PC-3 (cell line): ENCODE measurements at regions not wholly inside any gene's neighbourhood (a gene's known extent, or its start where the extent isn't known, plus 50 kb on each side); places are given as distances from the start of the nearest gene placed in this dataset.

Experiments used
- ATAC-seq: fragments of 200-7000 bp; cut with Tn5 transposase; 2 replicates; pipeline ENCODE4 v1.9.1; 2020; ENCODE audit warnings: mild to moderate bottlenecking, moderate library complexity
- BruUV-seq: library from RNA; stranded (reverse); fragments of 400-500 nt; replicated peaks from 2 replicates; lab custom pipeline; 2021; lab: Mats Ljungman, UMichigan
- CTCF ChIA-PET: fragments of 300-600 bp; sonication (Branson Sonifier 250); formaldehyde crosslinking; loops from one replicate; lab custom pipeline; 2022; ENCODE audit warnings: antibody characterized with exemption; lab: Charles Lee
- POLR2A ChIA-PET: fragments of 300-600 bp; sonication (Branson Sonifier 250); formaldehyde crosslinking; loops from one replicate; lab custom pipeline; 2022; ENCODE audit warnings: antibody characterized with exemption; ENCODE audit not compliant: unreplicated experiment; lab: Charles Lee
- DNase-seq: peaks from one replicate; pipeline ENCODE4 v3.0.0-alpha.2; 2015
- H2AFZ ChIP-seq: fragments of 300-600 bp; sonication (generic); 2 replicates; pipeline ENCODE4 v1.6.0; 2016; ENCODE audit warnings: antibody characterized with exemption, low read length
- H3F3A ChIP-seq: fragments of 300-600 bp; sonication (generic); one replicate; pipeline ENCODE4 v1.6.0; 2017; ENCODE audit warnings: antibody characterized with exemption, low read length, control low read depth, mild to moderate bottlenecking; ENCODE audit not compliant: unreplicated experiment
- H3K27ac ChIP-seq: fragments of 300-600 bp; sonication (generic); 2 replicates; pipeline ENCODE4 v1.5.1; 2016; ENCODE audit warnings: mild to moderate bottlenecking, low read length
- H3K27me3 ChIP-seq: fragments of 300-600 bp; sonication (generic); 2 replicates; pipeline ENCODE4 v1.6.1; 2016; ENCODE audit warnings: low read length, mixed read lengths
- H3K36me3 ChIP-seq: fragments of 300-600 bp; sonication (generic); 2 replicates; pipeline ENCODE4 v1.6.1; 2016; ENCODE audit warnings: low read depth, mixed run types, low read length, mixed read lengths
- H3K4me1 ChIP-seq: fragments of 300-600 bp; sonication (generic); 2 replicates; pipeline ENCODE4 v1.5.1; 2016; ENCODE audit warnings: low read length; ENCODE audit not compliant: insufficient read depth
- H3K4me2 ChIP-seq: fragments of 300-600 bp; sonication (generic); 2 replicates; pipeline ENCODE4 v1.6.0; 2016; ENCODE audit warnings: low read length
- H3K4me3 ChIP-seq: fragments of 300-600 bp; sonication (generic); 2 replicates; pipeline ENCODE4 v1.5.1; 2016; ENCODE audit warnings: mild to moderate bottlenecking, low read length, mixed read lengths
- H3K79me2 ChIP-seq: fragments of 300-600 bp; sonication (generic); 2 replicates; pipeline ENCODE4 v1.6.1; 2017; ENCODE audit warnings: low read length, mixed read lengths
- H3K9ac ChIP-seq: fragments of 300-600 bp; sonication (generic); 2 replicates; pipeline ENCODE4 v1.6.0; 2016; ENCODE audit warnings: mild to moderate bottlenecking, low read length
- H3K9me2 ChIP-seq: fragments of 300-600 bp; sonication (generic); replicated peaks from 2 replicates; pipeline ENCODE4 v1.6.1; 2016; ENCODE audit warnings: mixed run types, low read length, mixed read lengths
- H3K9me3 ChIP-seq: fragments of 300-600 bp; sonication (generic); 2 replicates; pipeline ENCODE4 v1.6.1; 2016; ENCODE audit warnings: low read length, mixed read lengths
- H4K20me1 ChIP-seq: fragments of 300-600 bp; sonication (generic); 2 replicates; pipeline ENCODE4 v1.6.1; 2016; ENCODE audit warnings: low read length, mixed read lengths
- EZH2 ChIP-seq: fragments of 300-600 bp; sonication (generic); IDR thresholded peaks from one replicate; pipeline ENCODE4 v1.6.1; 2017; ENCODE audit warnings: antibody characterized with exemption, mild to moderate bottlenecking, low read length; ENCODE audit not compliant: unreplicated experiment
- EZH2phosphoT487 ChIP-seq: fragments of 300-600 bp; sonication (generic); IDR thresholded peaks from 2 replicates; pipeline ENCODE4 v1.6.1; 2018; ENCODE audit warnings: mild to moderate bottlenecking, antibody characterized with exemption, low read length, borderline replicate concordance
- intact Hi-C: fragments of 100-400 bp; cut with micrococcal nuclease; formaldehyde crosslinking; loops from 2 replicates; pipeline ENCODE4 v1.9.0; 2023
- TF ChIP-seq, protein P1 (sequence below): fragments of 300-600 bp; sonication (generic); conservative IDR thresholded peaks from 2 replicates; pipeline ENCODE4 v1.5.1; 2017; ENCODE audit warnings: antibody characterized with exemption, low read depth, mild to moderate bottlenecking, low read length

GRCh38 chr5:72006361-72006760 is 100.9 kb upstream of the MAP1B start:
- Histone ChIP-seq H3K27ac (no peak overlapping the region), H3F3A (no peaks in the 10 kb centered on the region), H4K20me1 (no peaks in the 10 kb centered on the region), H3K36me3 (no peaks in the 10 kb centered on the region), H2AFZ (no peak overlapping the region), H3K4me3 (no peak overlapping the region), H3K9ac (no peak overlapping the region), H3K9me3 (no peaks in the 10 kb centered on the region), H3K79me2 (no peaks in the 10 kb centered on the region), H3K9me2 (no peaks in the 10 kb centered on the region), H3K4me1 (peaks cover 3% of the 10 kb centered on the region; the same call in 1 of the 2 replicates), H3K4me2 (no peak overlapping the region), H3K27me3 (no peaks in the 10 kb centered on the region)
- ChIA-PET CTCF (no interaction called here), POLR2A (no interaction called here)
- TF ChIP-seq, protein P1, sequence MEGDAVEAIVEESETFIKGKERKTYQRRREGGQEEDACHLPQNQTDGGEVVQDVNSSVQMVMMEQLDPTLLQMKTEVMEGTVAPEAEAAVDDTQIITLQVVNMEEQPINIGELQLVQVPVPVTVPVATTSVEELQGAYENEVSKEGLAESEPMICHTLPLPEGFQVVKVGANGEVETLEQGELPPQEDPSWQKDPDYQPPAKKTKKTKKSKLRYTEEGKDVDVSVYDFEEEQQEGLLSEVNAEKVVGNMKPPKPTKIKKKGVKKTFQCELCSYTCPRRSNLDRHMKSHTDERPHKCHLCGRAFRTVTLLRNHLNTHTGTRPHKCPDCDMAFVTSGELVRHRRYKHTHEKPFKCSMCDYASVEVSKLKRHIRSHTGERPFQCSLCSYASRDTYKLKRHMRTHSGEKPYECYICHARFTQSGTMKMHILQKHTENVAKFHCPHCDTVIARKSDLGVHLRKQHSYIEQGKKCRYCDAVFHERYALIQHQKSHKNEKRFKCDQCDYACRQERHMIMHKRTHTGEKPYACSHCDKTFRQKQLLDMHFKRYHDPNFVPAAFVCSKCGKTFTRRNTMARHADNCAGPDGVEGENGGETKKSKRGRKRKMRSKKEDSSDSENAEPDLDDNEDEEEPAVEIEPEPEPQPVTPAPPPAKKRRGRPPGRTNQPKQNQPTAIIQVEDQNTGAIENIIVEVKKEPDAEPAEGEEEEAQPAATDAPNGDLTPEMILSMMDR = no peak
- TF ChIP-seq EZH2 = no peak
- no peak for TF ChIP-seq EZH2phosphoT487
- peak; percentile 7 for DNase-seq
- no peak for ATAC-seq
- BruUV-seq = no TSS peak
- intact Hi-C loops = no loop called here

- Histone ChIP-seq H3K27me3 (no peaks in the 10 kb centered on the region), H3K9me2 (no peaks in the 10 kb centered on the region), H3K4me1 (peaks cover 3% of the 10 kb centered on the region; the same call in 1 of the 2 replicates), H4K20me1 (no peaks in the 10 kb centered on the region), H3K27ac (no peak overlapping the region), H2AFZ (no peak overlapping the region), H3K4me2 (no peak overlapping the region), H3K9ac (no peak overlapping the region), H3K79me2 (no peaks in the 10 kb centered on the region), H3F3A (no peaks in the 10 kb centered on the region), H3K9me3 (no peaks in the 10 kb centered on the region), H3K36me3 (no peaks in the 10 kb centered on the region), H3K4me3 (no peak overlapping the region)
- ChIA-PET POLR2A (no interaction called here), CTCF (no interaction called here)
- DNase-seq = no peak
- intact Hi-C loops = no loop called here
- TF ChIP-seq, protein P1 = no peak
- no peak for TF ChIP-seq EZH2
- ATAC-seq = no peak
- BruUV-seq = no TSS peak
Measured at GRCh38 chr5:72007336-72008111, 99.8 kb upstream of the MAP1B start.

DNA sequence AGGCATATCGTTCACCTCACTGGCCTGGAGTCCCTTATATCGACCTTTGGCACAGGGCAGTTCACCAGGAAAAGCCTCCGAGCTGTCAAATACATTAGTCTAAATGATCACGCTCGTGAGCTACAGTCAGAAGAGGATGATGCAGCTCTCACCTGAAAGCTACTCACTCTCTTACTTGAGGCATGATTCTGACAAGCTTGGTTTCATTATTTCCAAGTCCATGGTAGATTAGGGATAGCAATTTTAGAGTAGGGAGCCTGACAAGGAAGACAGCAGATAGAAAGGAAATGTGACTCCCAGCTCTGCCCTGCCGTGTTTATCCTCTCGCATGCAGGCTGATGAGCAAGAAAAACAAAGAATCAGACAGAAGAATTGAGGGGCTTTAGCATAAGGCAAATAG is 98.0 kb upstream of the MAP1B start:
- ATAC-seq = no peak
- Histone ChIP-seq H3K36me3 (no peaks in the 10 kb centered on the region), H2AFZ (no peak overlapping the region), H3K9ac (no peak overlapping the region), H3K9me2 (no peaks in the 10 kb centered on the region), H3K79me2 (no peaks in the 10 kb centered on the region), H3F3A (no peaks in the 10 kb centered on the region), H3K27me3 (no peaks in the 10 kb centered on the region), H3K4me2 (no peak overlapping the region), H3K9me3 (no peaks in the 10 kb centered on the region), H3K4me3 (no peak overlapping the region), H3K27ac (no peak overlapping the region), H4K20me1 (no peaks in the 10 kb centered on the region), H3K4me1 (peaks cover 3% of the 10 kb centered on the region; the same call in 1 of the 2 replicates)
- intact Hi-C loops = no loop called here
- POLR2A ChIA-PET = no interaction called here
- TF ChIP-seq EZH2 (no peak), EZH2phosphoT487 (no peak)
- TF ChIP-seq, protein P1 = no peak
- BruUV-seq = no TSS peak
- CTCF ChIA-PET = interaction anchor here (0.6 kb wide), 1 partner anchor 70 kb away, joined by 4 read pairs; no protein-coding TSS in a partner anchor
- no peak for DNase-seq
